Stomach smooth muscle (tissue), 2 donors: ENCODE measurements at regions not wholly inside any gene's neighbourhood (a gene's known extent, or its start where the extent isn't known, plus 50 kb on each side); places are given as distances from the start of the nearest gene placed in this dataset.
"Not testable (repeated sequence)": the region's sequence is repeated elsewhere in the genome, so short reads cannot be mapped to it uniquely, and the experiment has no call there.

ENCODE experiments used
- H3K27ac ChIP-seq: one replicate; pipeline ENCODE4 v1.7.0; 2013; ENCODE audit warnings: mild to moderate bottlenecking, low read length, inconsistent platforms
- H3K27me3 ChIP-seq, 2 donors: one replicate each; pipeline ENCODE4 v1.7.0; 2013; ENCODE audit warnings: low read length in 2 of 2; ENCODE audit not compliant: insufficient read depth in 2 of 2, control insufficient read depth in 1 of 2
- H3K36me3 ChIP-seq, 2 donors: one replicate each; pipeline ENCODE4 v1.7.0; 2013; ENCODE audit warnings: low read length in 2 of 2; ENCODE audit not compliant: control insufficient read depth in 2 of 2, insufficient read depth in 2 of 2
- H3K4me1 ChIP-seq: one replicate; pipeline ENCODE4 v1.7.0; 2013; ENCODE audit warnings: low read length; ENCODE audit not compliant: control insufficient read depth, insufficient read depth
- H3K4me3 ChIP-seq, 2 donors: one replicate each; pipeline ENCODE4 v1.7.0; 2013; ENCODE audit warnings: low read length in 2 of 2
- H3K9ac ChIP-seq, 2 donors: one replicate each; pipeline ENCODE4 v1.7.0; 2013; ENCODE audit warnings: low read length in 2 of 2, mild to moderate bottlenecking in 1 of 2
- H3K9me3 ChIP-seq, 2 donors: one replicate each; pipeline ENCODE4 v1.7.0; 2013; ENCODE audit warnings: low read length in 2 of 2; ENCODE audit not compliant: control insufficient read depth in 2 of 2
- donor health status: healthy.
- donor health status: Pancreatic carcinoma.

DNA sequence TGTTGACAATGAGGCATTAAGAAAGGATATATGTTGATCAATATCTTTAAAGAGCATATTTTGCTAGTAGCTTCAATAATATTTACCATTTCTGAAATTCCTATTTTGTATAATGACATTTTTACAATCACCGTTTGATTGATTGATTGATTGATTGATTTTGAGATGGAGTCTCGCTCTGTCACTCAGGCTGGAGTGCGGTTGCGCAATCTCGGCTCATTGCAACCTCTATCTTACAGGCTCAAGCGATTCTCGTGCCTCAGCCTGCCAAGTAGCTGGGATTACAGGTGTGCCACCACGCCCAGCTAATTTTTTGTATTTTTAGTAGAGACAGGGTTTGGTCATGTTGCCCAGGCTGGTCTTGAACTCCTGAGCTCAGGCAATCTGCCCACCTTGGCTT is 150.9 kb upstream of the TEX13D start:
- H3K4me3 ChIP-seq, H3K27ac ChIP-seq, H3K9ac ChIP-seq, H3K27me3 ChIP-seq, H3K36me3 ChIP-seq, H3K4me1 ChIP-seq, H3K9me3 ChIP-seq: not testable (repeated sequence)

DNA sequence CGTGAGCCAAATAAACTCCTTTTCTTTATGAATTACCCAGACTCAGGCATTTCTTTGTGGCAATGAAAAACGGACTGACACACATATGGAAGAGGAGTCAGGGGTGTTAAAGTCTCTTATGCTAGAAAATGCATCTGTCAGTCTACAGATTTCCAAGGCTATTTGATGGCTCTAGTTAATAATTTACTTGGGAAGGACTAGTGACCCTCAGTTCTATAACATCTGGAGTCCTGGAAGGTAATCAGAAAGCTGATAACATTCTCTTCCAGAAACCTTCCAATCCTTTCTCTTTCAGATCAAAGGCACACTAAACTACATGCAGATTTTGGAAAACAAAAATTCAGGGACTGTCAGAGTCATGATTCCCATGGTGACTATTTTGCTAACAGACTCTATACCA is 142.0 kb upstream of the TEX13D start:
- Histone ChIP-seq H3K4me1 (peaks cover 9% of the 10 kb centered on the region), H3K4me3 (no peak overlapping the region), H3K9ac (no peak overlapping the region), H3K36me3 (no peaks in the 10 kb centered on the region), H3K27ac (no peak overlapping the region), H3K9me3 (no peaks in the 10 kb centered on the region), H3K27me3 (no peaks in the 10 kb centered on the region)

DNA sequence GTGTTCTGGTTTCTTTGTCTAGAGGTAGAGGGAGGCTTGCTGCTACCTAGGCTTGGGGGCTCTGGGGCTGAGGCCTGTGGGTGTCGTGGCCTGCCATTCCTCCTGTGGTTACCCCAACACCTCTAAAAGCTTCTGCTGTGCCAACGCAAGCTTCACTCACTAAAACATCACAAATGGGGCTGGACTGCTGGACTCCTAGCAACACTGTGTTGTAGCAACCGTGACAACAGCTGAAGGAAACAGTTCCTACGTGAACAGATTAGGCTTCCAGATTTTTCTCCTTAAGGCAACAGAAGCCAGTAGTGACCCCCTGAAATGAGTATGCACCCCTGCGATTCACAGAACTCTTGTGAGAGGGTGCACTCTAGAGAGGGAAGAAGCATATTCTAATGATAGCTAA is 138.3 kb upstream of the TEX13D start:
- Histone ChIP-seq H3K36me3 (no peaks in the 10 kb centered on the region), H3K27ac (peak overlapping the region; percentile 46), H3K27me3 (no peaks in the 10 kb centered on the region)

DNA sequence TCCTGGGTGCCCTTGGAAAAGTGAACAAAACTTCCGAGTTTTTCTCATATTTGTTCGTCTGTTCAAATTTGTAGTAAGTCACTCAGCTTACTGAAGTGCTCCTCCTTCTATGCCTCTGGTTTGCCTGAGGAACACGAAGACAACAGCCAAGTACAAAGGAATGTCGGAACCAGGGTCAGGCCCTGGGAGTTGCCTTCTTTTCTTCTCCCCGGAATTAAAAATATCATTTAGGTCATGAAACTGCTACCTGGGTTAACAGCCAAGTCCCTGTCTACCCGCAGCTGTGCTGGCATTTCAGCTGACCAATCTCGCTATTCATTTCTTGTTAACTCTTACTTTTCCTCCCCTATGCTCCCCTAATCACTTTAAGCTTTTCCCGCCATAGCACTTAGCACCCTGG is 137.6 kb upstream of the TEX13D start:
- Histone ChIP-seq H3K9ac (no peak overlapping the region), H3K36me3 (no peaks in the 10 kb centered on the region), H3K4me3 (peak overlapping the region in 1 of 2 donors; percentile 29), H3K9me3 (no peaks in the 10 kb centered on the region), H3K4me1 (peaks cover 6% of the 10 kb centered on the region), H3K27ac (peak overlapping the region; percentile 46), H3K27me3 (no peaks in the 10 kb centered on the region)

More for the DNA sequence above, 138.3 kb upstream of the TEX13D start:
- Histone ChIP-seq H3K9ac (no peak overlapping the region), H3K4me3 (no peak overlapping the region), H3K9me3 (no peaks in the 10 kb centered on the region), H3K4me1 (peaks cover 6% of the 10 kb centered on the region)

DNA sequence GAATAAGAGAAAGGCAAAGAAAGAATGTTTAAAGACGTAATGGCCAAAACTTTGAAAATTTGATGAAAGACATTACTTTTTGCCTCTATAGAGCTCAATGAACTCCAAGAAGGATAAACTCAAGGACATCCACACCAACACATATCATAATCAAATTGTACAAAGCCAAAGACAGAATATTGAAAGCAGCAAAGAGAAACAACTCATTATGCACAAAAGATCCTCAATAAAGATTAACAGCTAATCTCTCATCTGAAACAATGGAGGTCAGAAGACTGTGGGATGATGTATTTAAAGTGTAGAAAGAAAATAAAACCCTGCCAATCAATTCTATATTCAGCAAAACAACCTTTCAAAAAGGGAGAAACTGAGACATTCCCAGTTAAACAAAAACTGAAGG is 129.1 kb upstream of the TEX13D start:
- no peaks in the 10 kb centered on the region for H3K36me3 ChIP-seq
- no peak overlapping the region for H3K27ac ChIP-seq
- H3K9me3 ChIP-seq: peaks cover 0 to 4% of the 10 kb centered on the region in 2 donors
- no peaks in the 10 kb centered on the region for H3K4me1 ChIP-seq
- no peak overlapping the region for H3K4me3 ChIP-seq
- H3K9ac ChIP-seq: no peak overlapping the region
- H3K27me3 ChIP-seq: no peaks in the 10 kb centered on the region

DNA sequence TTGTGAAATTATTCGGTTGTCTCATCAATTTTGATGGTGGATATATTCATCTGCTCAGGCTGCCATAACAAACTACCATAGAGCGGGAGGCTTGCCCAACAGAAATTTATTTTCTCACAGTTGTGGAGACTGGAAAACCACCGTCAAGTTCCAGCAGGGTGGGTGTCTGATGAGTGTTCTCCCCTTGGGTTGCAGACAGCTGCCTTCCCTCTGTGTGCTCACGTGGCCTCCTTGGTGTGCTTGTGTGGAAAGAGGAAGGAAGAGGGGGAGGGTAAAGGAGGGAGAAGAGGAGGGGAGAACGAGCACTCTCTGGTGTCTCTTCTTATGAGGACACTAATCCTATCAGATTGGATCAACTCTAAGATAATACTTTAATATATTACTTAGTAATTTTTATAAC is 123.8 kb upstream of the TEX13D start:
- no peaks in the 10 kb centered on the region for H3K36me3 ChIP-seq
- H3K9ac ChIP-seq: no peak overlapping the region
- H3K27me3 ChIP-seq: no peaks in the 10 kb centered on the region
- no peaks in the 10 kb centered on the region for H3K9me3 ChIP-seq
- no peaks in the 10 kb centered on the region for H3K4me1 ChIP-seq
- H3K27ac ChIP-seq: no peak overlapping the region
- no peak overlapping the region for H3K4me3 ChIP-seq

DNA sequence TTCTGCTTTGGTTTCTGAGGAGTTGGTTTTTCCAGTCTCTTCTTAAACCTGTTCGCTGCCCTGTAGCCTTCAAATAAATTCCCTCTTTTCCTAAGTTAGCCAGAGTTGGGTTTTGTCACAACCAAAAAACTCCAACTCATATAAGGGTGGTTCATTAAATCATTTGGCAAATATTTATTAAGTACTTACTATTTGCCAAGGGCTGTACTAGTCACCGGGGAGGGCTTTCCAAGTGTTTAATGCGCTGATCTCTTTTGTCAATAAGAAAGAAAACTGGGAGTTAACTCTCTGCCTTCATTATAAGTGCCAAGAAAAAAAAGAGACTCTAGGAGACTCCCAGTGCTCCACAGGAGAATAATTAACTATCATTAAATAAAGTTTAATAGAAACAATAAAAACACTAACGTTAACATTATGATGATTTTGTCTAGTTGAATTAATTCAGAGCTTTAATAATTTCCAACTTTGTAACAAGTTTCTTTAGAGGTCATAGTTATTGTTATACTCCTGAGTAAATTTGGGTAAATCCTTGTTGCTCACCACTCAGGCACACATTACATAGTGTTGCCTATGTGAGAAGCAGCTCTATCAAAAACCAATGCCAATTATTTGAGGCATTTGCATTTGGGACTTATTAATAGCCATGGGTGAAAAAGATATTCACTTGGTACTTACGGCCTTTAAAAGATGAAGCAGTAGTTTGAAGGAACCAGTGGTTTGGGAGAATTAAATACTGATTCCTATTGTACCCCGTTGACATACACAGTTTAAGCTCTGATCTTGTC is 122.5 kb upstream of the TEX13D start:
- Histone ChIP-seq H3K36me3 (no peaks in the 10 kb centered on the region), H3K27ac (no peak overlapping the region), H3K9me3 (no peaks in the 10 kb centered on the region), H3K4me1 (no peaks in the 10 kb centered on the region), H3K4me3 (no peak overlapping the region), H3K9ac (no peak overlapping the region), H3K27me3 (no peaks in the 10 kb centered on the region)

DNA sequence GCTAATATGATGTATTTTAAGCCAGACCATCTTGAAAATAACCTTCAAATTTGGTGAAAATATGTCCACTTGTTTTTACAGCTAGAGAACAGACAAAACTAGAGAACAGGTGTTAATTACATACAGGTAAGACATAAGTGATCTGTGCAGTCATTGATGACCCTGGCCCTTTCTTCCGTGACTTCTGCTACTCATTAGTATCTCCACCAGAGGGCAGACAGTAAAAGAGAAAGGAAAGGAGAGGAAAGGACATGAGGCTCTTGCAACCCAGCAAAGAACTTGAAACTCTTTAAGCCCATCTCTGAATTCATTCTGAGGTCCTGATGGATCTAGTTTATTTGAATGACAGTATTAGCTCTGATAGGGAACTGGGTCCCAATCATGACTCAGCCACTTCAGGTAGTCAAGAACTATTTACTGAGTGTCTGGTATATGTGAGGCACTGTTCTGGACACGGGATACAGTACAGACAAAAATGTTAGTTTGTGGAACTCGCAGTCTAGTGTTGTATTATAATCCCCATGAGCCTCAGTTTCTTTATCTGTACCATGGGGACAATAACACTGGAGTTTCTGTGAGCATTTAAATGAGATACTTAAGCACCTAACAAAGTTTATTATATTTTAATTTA is 121.0 kb upstream of the TEX13D start:
- H3K9me3 ChIP-seq: no peaks in the 10 kb centered on the region
- H3K27me3 ChIP-seq: no peaks in the 10 kb centered on the region
- no peak overlapping the region for H3K27ac ChIP-seq
- H3K4me1 ChIP-seq: no peaks in the 10 kb centered on the region
- no peak overlapping the region for H3K4me3 ChIP-seq
- H3K36me3 ChIP-seq: no peaks in the 10 kb centered on the region
- H3K9ac ChIP-seq: no peak overlapping the region

DNA sequence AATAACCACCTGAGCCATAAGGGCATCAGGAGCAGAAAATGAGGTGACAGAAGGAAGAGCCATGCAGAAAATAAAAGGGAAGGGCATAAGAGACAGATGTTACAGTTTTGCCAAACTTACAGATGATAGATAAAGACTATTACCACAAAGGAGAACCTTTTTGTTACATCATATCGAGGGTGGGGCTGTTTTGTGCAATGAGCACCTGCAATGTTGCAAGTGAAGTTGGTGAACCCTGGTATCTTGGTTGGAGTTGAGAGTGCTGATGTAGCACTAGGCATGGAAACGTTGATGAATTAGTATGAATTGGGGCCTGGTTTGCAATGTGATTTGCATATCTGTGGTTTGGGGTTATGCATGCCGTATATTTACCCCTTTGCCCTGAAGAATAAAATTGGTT is 119.8 kb upstream of the TEX13D start:
- no peaks in the 10 kb centered on the region for H3K9me3 ChIP-seq
- H3K4me1 ChIP-seq: no peaks in the 10 kb centered on the region
- H3K9ac ChIP-seq: no peak overlapping the region
- no peaks in the 10 kb centered on the region for H3K36me3 ChIP-seq
- no peak overlapping the region for H3K27ac ChIP-seq
- H3K27me3 ChIP-seq: no peaks in the 10 kb centered on the region
- no peak overlapping the region for H3K4me3 ChIP-seq

DNA sequence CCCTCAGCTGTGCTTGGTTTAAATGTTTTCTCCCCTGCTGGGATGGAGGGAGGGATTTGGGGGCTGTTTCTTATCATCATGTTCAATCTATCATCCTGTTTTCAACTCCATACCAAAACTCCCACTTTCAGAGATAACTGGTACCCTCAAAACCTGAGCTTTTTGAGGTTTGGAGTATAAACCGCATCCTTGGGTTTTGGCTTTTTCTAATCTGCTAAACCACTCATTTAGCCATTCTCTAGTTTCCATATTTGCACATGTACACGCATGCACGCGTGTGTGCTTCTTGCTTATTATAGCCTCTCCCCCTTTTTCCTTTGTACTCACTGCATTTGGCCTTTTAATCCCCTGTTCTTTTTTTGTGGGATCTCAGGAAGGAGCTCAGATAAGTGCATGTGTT is 116.7 kb upstream of the TEX13D start:
- no peaks in the 10 kb centered on the region for H3K4me1 ChIP-seq

DNA sequence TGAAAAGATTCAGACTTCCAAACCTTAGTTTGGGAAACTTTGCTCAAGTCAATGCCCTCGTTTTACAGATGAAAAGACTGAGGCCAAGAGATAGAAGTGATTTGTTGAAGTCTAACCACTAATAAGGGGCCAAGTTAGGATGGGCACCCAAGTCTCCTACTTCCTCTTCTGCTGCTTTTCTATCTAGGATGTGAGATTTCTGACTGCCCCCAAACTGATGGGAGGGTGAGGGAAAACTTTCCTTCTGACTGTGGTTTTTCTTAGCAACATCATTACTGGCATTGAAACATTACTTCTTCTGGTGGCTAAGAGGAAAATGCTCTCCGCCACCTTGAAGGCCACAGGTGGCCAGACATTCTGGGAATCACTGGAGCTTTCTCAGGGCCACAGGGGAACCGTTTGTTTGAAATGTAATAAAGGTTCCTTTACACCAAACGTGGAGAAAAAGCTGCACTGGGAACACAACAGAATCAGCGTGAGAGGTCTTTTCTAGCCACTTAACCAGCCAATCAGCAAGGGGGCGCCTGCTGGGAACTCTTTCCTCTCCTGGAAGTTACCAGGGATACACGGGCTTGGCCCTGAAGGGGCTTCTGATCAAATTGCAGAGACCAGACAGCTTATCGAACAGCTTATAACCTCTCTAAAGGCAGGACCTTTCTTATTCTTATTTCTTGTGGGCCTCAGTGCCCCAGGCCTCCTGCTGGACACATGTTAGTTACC is 115.9 kb upstream of the TEX13D start:
- H3K27ac ChIP-seq: no peak overlapping the region
- no peaks in the 10 kb centered on the region for H3K9me3 ChIP-seq
- no peaks in the 10 kb centered on the region for H3K36me3 ChIP-seq

More for the DNA sequence above, 116.7 kb upstream of the TEX13D start:
- Histone ChIP-seq H3K27ac (no peak overlapping the region), H3K36me3 (no peaks in the 10 kb centered on the region), H3K9me3 (no peaks in the 10 kb centered on the region), H3K4me3 (no peak overlapping the region), H3K9ac (no peak overlapping the region), H3K27me3 (no peaks in the 10 kb centered on the region)

More for the DNA sequence above, 115.9 kb upstream of the TEX13D start:
- Histone ChIP-seq H3K27me3 (no peaks in the 10 kb centered on the region), H3K9ac (no peak overlapping the region), H3K4me1 (no peaks in the 10 kb centered on the region), H3K4me3 (no peak overlapping the region)
